Activated naive CD8-positive, alpha-beta T cell treated with anti-CD3 and anti-CD28 coated beads, Interleukin-2, amount 10 ng/mL, durations not matched to agents 7 days and 5 days (primary cell): ENCODE measurements at regions not wholly inside any gene's neighbourhood (a gene's known extent, or its start where the extent isn't known, plus 50 kb on each side); places are given as distances from the start of the nearest gene placed in this dataset.
"Not testable (repeated sequence)": the region's sequence is repeated elsewhere in the genome, so short reads cannot be mapped to it uniquely, and the experiment has no call there.

Experiments used
- ATAC-seq: fragments of 150-1000 bp; cut with Tn5 transposase; one replicate; pipeline ENCODE4 v1.10.0; 2021; ENCODE audit warnings: low read depth, moderate library complexity
- POLR2A ChIA-PET: fragments of 350-600 bp; sonication (Branson Sonifier 250); formaldehyde crosslinking; loops from one replicate; lab custom pipeline; 2021; ENCODE audit warnings: antibody characterized with exemption; lab: Charles Lee
- DNase-seq: peaks from one replicate; pipeline ENCODE4 v3.0.0; 2021
- H3K27ac Mint-ChIP-seq: one replicate; pipeline ENCODE4 v1.8.0; 2022; ENCODE audit warnings: mild to moderate bottlenecking, mixed read lengths
- H3K27me3 Mint-ChIP-seq: one replicate; pipeline ENCODE4 v1.8.0; 2022; ENCODE audit warnings: mild to moderate bottlenecking, moderate library complexity, mixed read lengths
- H3K36me3 Mint-ChIP-seq: one replicate; pipeline ENCODE4 v1.8.0; 2021; ENCODE audit warnings: mild to moderate bottlenecking, mixed read lengths
- H3K4me1 Mint-ChIP-seq: one replicate; pipeline ENCODE4 v1.8.0; 2021; ENCODE audit warnings: mixed read lengths
- H3K4me3 Mint-ChIP-seq: one replicate; pipeline ENCODE4 v1.8.0; 2022; ENCODE audit warnings: mild to moderate bottlenecking, moderate library complexity, mixed read lengths
- H3K9me3 Mint-ChIP-seq: one replicate; pipeline ENCODE4 v1.8.0; 2021; ENCODE audit warnings: mixed read lengths

DNA sequence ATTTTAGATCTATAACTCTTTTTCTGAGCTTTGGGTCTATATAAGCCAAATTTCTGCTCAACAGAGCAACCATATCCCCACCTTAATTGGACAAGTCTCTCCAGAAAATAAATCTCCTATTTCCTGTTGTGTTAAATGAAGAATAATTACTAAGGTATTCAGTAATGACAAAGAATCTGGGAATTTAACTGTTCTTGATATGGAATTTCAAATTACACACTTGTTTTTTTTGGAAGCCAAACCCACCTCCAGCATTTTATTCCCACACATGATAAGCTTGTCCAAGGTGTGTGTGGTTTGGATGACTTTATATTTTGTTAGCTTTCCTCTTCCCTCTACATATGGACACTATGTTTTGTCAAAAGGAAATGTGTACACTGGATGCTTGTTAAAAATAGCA, 1313.2 kb upstream of the CDH18 start:
- H3K27me3 Mint-ChIP-seq, H3K36me3 Mint-ChIP-seq, H3K27ac Mint-ChIP-seq, H3K4me1 Mint-ChIP-seq, ATAC-seq, H3K4me3 Mint-ChIP-seq, POLR2A ChIA-PET, H3K9me3 Mint-ChIP-seq, DNase-seq: not testable (repeated sequence)

DNA sequence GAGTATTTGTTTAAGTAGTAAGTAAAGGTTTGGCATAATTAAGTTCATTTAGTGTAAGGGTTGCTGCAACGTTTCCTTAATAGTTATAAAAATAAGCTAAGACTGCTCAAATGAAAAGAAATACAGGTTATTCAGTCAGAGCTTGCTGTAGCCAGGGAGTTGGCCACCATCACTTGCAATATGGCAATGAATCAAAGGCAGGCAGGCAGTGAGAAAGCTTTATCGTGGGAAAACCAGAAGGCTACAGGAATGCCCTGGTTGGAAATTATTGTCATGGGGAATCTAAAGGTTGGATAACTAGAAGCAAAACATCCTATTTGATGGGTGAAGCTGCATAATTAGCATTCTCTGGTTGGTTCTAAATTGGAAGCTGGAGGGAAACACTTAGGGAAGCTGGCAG, 1286.4 kb upstream of the CDH18 start:
- H3K9me3 Mint-ChIP-seq, ATAC-seq, H3K36me3 Mint-ChIP-seq, H3K4me3 Mint-ChIP-seq, H3K27ac Mint-ChIP-seq, DNase-seq, H3K27me3 Mint-ChIP-seq, POLR2A ChIA-PET, H3K4me1 Mint-ChIP-seq: not testable (repeated sequence)

DNA sequence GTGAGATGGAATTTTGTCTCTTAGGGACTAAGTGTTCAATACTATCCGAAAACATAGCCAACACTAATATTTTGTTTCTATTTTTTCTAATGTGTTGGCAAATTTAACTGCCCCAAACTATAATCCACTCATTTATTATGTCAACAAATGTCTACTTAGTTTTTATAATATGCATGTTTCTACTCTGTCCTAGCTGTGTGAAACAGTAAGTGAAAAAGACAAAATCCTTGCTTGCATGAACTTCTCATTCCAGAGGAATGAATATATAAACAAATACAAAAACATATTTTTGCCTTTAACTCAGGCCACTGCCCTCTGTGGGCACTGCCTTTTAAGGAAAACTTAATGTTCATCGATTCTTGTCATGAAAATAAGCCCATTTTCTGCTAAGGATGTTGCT, 1275.4 kb upstream of the CDH18 start:
- no peak overlapping the region for H3K27ac Mint-ChIP-seq
- H3K4me3 Mint-ChIP-seq = no peak overlapping the region
- POLR2A ChIA-PET = no interaction called here
- no peaks in the 10 kb centered on the region for H3K36me3 Mint-ChIP-seq
- no peaks in the 10 kb centered on the region for H3K4me1 Mint-ChIP-seq
- no peak for DNase-seq
- no peak for ATAC-seq
- peaks cover 8% of the 10 kb centered on the region for H3K9me3 Mint-ChIP-seq
- H3K27me3 Mint-ChIP-seq = no peaks in the 10 kb centered on the region

DNA sequence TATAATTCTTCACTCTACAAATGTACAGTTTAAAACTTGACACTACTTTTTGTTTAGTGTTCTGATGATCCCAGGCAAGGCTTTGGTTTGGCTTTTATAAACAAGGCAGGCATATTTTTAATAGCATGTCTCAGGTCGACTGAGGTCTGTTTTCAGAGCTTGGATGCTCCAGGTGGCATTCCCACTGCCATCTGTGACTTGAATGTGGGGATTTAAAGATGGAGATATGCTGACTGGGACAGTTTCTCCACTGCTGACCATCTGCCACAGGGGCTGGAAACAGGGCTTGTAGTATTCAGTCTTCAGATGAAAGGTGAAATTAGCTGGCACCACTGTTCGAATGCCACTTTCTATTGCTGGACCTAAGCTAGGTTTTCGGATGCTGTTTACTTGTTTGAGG, 1266.2 kb upstream of the CDH18 start:
- Mint-ChIP-seq H3K4me3 (no peak overlapping the region), H3K36me3 (no peaks in the 10 kb centered on the region), H3K27me3 (no peaks in the 10 kb centered on the region), H3K27ac (no peak overlapping the region), H3K9me3 (peaks cover 4% of the 10 kb centered on the region), H3K4me1 (no peaks in the 10 kb centered on the region)
- POLR2A ChIA-PET = no interaction called here
- ATAC-seq (no peak), DNase-seq (no peak)

DNA sequence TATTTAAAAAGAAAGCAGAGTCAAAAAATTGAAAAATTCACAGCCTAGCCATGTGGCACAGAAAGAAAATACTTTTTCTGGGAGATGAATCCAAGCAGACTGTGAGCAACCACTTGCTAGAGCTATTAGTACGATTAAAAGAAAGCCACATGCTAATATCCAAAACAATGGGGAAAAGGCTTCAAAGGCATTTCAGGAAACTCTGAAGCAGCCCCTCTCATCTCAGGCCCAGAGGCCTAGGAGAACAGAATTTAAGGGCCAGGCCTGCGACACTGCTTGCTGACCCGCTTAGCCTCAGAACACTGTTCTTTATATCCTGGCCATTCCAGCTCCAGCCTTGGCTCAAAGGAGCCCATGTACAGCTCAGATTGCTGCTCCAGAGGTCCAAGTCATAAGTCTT, 1257.0 kb upstream of the CDH18 start:
- DNase-seq (no peak), ATAC-seq (no peak)
- Mint-ChIP-seq H3K4me3 (no peak overlapping the region), H3K36me3 (no peaks in the 10 kb centered on the region), H3K27me3 (no peaks in the 10 kb centered on the region), H3K4me1 (no peaks in the 10 kb centered on the region), H3K9me3 (peaks cover 4% of the 10 kb centered on the region), H3K27ac (no peak overlapping the region)
- POLR2A ChIA-PET = no interaction called here

DNA sequence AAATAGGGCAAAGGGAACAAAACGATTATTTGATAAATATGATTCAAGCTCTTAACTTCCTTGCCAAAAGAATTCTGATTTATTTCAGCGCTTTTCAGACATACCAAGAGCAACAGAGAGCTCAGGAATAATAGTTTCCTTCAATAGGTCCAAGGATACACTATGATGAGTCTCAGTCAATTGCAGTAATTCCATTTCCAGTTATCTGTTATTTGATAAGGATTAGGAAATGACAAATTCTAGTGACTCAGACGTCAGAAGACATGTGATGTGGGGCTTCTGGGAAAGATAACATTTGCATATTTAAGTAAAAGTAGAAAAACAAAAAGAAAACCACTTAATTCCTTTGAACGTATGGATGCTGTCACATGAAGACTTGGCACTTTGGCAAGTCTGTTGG, 1250.8 kb upstream of the CDH18 start:
- H3K4me3 Mint-ChIP-seq = no peak overlapping the region
- POLR2A ChIA-PET = no interaction called here
- H3K36me3 Mint-ChIP-seq = no peaks in the 10 kb centered on the region
- no peak overlapping the region for H3K27ac Mint-ChIP-seq
- H3K9me3 Mint-ChIP-seq = peaks cover 3% of the 10 kb centered on the region
- no peaks in the 10 kb centered on the region for H3K4me1 Mint-ChIP-seq
- no peaks in the 10 kb centered on the region for H3K27me3 Mint-ChIP-seq
- no peak for ATAC-seq
- DNase-seq = no peak

DNA sequence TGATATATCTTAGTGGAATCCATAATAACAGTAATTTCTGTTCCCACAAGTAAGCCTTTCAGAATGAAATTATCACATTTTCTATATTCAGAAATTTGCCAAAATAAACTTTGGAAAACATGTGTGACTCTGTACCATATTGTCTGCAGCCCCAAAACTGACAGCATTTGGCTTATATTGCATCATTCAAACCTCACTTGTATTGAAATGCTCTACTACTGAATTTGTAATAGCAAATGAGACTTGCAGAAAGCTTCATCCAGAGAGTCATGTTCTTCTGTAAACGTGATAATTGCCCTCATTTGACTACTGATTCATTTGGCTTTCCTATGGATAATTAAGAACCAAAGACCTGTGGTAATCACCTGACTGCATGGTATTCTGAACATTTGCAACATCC, 1249.5 kb upstream of the CDH18 start:
- Mint-ChIP-seq H3K27me3 (no peaks in the 10 kb centered on the region), H3K9me3 (peaks cover 3% of the 10 kb centered on the region), H3K4me1 (no peaks in the 10 kb centered on the region), H3K27ac (no peak overlapping the region), H3K4me3 (no peak overlapping the region), H3K36me3 (no peaks in the 10 kb centered on the region)
- ATAC-seq = no peak
- POLR2A ChIA-PET = no interaction called here
- no peak for DNase-seq

DNA sequence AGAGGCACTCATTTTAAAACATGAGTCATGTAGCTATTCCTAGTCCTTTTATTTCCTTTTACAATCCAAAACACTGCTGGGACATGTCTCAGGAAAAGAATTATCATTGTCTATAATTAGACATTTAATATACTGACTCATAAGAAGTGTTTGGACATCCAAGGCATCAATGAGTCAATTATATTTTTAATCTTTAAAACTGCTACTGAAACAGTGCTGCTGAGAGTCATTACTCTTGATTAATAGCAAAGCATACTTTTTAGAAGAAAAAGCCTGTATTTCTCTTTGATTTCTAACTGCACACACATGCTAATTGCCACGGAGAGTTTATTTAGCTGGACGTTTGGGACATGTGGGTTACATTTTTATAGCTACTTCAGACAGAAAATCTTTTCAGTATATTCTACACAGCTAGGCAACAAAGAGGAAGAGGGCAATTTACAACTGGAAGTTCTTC, 1249.0 kb upstream of the CDH18 start:
- Mint-ChIP-seq H3K9me3 (peaks cover 2% of the 10 kb centered on the region), H3K4me1 (no peaks in the 10 kb centered on the region), H3K27me3 (no peaks in the 10 kb centered on the region), H3K4me3 (no peak overlapping the region), H3K27ac (no peak overlapping the region), H3K36me3 (no peaks in the 10 kb centered on the region)
- DNase-seq (no peak), ATAC-seq (no peak)
- POLR2A ChIA-PET = no interaction called here

DNA sequence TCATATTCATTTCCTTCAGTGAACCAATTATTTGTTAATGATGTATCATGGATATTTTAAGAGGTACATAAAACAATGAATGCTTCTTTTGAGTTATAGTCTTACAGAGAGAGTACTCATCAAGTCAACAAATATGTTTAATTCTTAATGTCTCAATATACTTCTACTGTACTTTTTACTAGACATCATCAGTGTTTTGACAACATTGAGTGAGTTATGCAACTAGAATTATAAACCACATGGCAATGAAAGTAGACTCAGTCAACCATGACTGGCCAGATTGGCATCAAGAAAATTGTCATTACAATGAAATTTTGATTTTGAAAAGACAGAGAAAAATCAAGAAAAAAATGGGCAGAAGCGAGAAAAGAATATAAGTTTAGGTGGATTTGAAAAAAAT, 1248.1 kb upstream of the CDH18 start:
- DNase-seq (no peak), ATAC-seq (no peak)
- Mint-ChIP-seq H3K4me3 (no peak overlapping the region), H3K27ac (no peak overlapping the region), H3K4me1 (no peaks in the 10 kb centered on the region), H3K9me3 (no peaks in the 10 kb centered on the region), H3K36me3 (no peaks in the 10 kb centered on the region), H3K27me3 (no peaks in the 10 kb centered on the region)
- POLR2A ChIA-PET = no interaction called here

DNA sequence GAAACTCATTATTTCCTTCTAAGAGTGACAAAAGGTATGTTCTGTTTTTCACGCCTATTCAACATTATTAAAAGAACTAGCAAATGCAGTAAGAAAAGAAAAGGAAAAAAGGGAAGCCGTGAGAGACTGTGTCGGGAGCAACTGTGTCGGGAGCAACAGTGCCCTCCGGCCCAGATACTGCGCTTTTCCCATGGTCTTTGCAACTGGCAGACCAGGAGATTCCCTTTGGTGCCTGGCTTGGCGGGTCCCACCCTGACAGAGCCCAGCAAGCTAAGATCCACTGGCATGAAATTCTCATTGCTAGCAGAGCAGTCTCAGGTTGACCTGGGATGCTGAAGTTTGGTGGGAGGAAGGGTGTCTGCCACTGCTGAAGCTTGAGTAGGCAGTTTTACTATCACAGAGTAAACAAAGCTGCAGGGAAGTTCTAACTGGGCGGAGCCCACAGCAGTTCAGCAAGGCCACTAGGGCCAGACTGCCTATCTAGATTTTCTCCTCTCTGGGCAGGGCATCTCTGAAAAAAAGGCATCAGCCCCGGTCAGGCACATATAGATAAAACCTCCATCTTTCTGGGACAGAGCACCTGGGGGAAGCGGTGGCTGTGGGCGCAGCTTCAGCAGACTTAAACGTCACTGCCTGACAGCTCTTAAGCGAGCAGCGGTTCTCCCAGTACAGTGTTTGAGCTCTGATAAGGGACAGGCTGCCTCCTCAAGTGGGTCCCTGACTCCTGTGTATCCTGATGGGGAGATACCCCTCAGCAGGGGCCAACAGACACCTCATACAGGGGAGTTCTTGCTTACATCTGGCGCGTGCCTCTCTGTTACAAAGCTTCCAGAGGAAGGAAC, 1237.4 kb upstream of the CDH18 start:
- Mint-ChIP-seq H3K4me3 (no peak overlapping the region), H3K27ac (no peak overlapping the region), H3K9me3 (peaks cover 18% of the 10 kb centered on the region), H3K27me3 (no peaks in the 10 kb centered on the region), H3K4me1 (no peaks in the 10 kb centered on the region), H3K36me3 (no peaks in the 10 kb centered on the region)
- ATAC-seq (no peak), DNase-seq (no peak)
- POLR2A ChIA-PET = no interaction called here

DNA sequence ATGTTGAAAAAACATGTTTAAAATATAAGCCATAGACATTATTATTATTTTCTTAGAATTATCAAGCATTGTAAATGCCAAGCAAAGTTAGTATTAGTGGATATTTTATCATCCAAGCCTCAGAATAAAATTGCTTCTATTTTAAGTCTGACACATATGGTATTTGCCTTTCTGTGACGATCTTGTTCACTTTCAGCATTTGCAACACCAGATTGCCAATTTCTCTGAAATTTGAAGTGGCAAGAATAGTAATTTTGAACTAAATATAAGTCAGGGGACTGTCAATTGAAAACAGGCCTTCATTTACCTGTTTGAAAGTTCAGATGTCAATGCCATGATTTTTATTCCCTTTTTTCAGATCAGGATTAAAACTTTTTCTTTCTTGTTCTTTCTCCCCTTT, 1233.6 kb upstream of the CDH18 start:
- Mint-ChIP-seq H3K27ac (no peak overlapping the region), H3K27me3 (no peaks in the 10 kb centered on the region), H3K9me3 (peaks cover 10% of the 10 kb centered on the region), H3K36me3 (no peaks in the 10 kb centered on the region), H3K4me3 (no peak overlapping the region), H3K4me1 (no peaks in the 10 kb centered on the region)
- POLR2A ChIA-PET = no interaction called here
- ATAC-seq (no peak), DNase-seq (no peak)

DNA sequence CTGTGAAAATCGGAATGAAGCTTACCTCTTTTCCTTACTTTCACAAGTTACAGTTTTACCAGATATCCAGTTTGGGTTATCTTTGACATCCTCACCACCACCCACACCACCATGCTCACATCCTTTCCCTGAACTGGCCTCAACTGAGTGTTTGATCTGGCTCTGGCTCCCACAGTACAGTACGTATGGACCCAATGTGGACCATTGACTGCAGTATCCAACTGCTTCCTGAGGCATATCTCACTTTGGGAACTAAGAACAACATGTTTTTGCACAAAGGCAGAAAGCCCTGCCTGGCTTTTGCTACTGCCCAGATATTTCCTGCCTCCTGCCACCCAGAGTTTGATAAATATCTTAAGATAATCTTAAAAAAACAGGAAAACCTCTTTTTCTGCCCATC, 1232.0 kb upstream of the CDH18 start:
- POLR2A ChIA-PET = no interaction called here
- H3K27ac Mint-ChIP-seq = no peak overlapping the region
- ATAC-seq = no peak
- H3K36me3 Mint-ChIP-seq = no peaks in the 10 kb centered on the region
- peaks cover 6% of the 10 kb centered on the region for H3K9me3 Mint-ChIP-seq
- H3K27me3 Mint-ChIP-seq = no peaks in the 10 kb centered on the region
- H3K4me1 Mint-ChIP-seq = no peaks in the 10 kb centered on the region
- no peak for DNase-seq
- H3K4me3 Mint-ChIP-seq = no peak overlapping the region

DNA sequence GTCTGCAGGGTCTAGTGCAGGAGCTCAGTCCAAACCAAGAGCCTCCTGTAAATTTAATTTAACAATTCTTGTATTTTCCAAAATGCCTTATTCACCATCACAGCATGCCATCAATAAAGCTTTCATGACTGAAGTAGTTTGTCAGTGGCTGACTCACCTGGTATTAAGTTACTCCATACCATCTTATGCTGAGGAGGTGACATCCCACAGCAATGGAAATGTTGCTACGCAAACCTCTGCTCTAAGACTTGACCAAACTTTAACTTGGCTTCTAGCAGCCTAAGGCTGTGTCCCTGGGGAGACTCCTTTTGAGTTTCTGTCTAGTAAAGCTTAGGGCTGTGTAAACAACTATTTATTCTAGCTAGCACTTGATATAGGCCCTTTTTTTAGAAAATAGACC, 1231.3 kb upstream of the CDH18 start:
- Mint-ChIP-seq H3K36me3 (no peaks in the 10 kb centered on the region), H3K27ac (no peak overlapping the region), H3K4me1 (no peaks in the 10 kb centered on the region), H3K9me3 (peaks cover 6% of the 10 kb centered on the region), H3K27me3 (no peaks in the 10 kb centered on the region), H3K4me3 (no peak overlapping the region)
- POLR2A ChIA-PET = no interaction called here
- DNase-seq (no peak), ATAC-seq (no peak)

DNA sequence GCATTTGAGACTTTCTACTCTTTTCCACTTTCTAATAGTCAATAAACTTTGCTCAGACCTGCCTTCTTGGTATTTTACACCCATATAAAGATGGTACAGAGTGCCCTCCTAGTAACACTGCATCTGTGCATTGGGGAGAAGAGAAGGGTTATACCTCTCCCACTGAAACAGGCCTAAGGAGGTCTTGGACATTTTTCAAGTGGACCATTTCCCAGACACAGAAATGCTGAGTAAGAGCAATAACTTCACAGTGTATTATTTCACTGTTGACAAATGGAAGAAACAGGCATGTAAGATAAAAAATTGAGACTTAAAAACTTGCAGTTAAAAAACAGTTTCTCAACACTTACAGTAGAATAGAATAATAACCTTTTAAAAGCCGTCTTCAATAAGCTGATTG, 1224.0 kb upstream of the CDH18 start:
- POLR2A ChIA-PET = no interaction called here
- Mint-ChIP-seq H3K27me3 (no peaks in the 10 kb centered on the region), H3K4me3 (no peak overlapping the region), H3K4me1 (no peaks in the 10 kb centered on the region), H3K27ac (no peak overlapping the region), H3K9me3 (peaks cover 3% of the 10 kb centered on the region), H3K36me3 (no peaks in the 10 kb centered on the region)
- no peak for ATAC-seq
- no peak for DNase-seq
